Parathyroid adenoma (tissue), 2 donors: ENCODE measurements at regions not wholly inside any gene's neighbourhood (a gene's known extent, or its start where the extent isn't known, plus 50 kb on each side); places are given as distances from the start of the nearest gene placed in this dataset.

Experiments
- H2AFZ ChIP-seq: fragments of 300-600 bp; sonication (generic); one replicate; pipeline ENCODE4 v1.7.0; 2017; ENCODE audit warnings: antibody characterized with exemption, mild to moderate bottlenecking
- H3K27ac ChIP-seq: fragments of 300-600 bp; sonication (generic); one replicate; pipeline ENCODE4 v1.7.0; 2017
- H3K27me3 ChIP-seq: fragments of 300-600 bp; sonication (generic); one replicate; pipeline ENCODE4 v1.7.0; 2017; ENCODE audit warnings: low read length; ENCODE audit not compliant: control insufficient read depth, insufficient read depth
- H3K36me3 ChIP-seq: fragments of 300-600 bp; sonication (generic); one replicate; pipeline ENCODE4 v1.7.0; 2017; ENCODE audit warnings: low read length; ENCODE audit not compliant: control insufficient read depth, insufficient read depth
- H3K4me1 ChIP-seq: fragments of 300-600 bp; sonication (generic); one replicate; pipeline ENCODE4 v1.7.0; 2017; ENCODE audit warnings: control low read depth
- H3K4me2 ChIP-seq: fragments of 300-600 bp; sonication (generic); one replicate; pipeline ENCODE4 v1.7.0; 2017; ENCODE audit warnings: low read length
- H3K4me3 ChIP-seq: fragments of 300-600 bp; sonication (generic); one replicate; pipeline ENCODE4 v1.7.0; 2017; ENCODE audit warnings: low read depth, low read length
- H3K79me2 ChIP-seq: fragments of 300-600 bp; sonication (generic); one replicate; pipeline ENCODE4 v1.7.0; 2017; ENCODE audit warnings: control low read depth
- H3K9ac ChIP-seq: fragments of 300-600 bp; sonication (generic); one replicate; pipeline ENCODE4 v1.7.0; 2017; ENCODE audit warnings: mild to moderate bottlenecking
- H3K9me3 ChIP-seq: fragments of 300-600 bp; sonication (generic); one replicate; pipeline ENCODE4 v1.7.0; 2017; ENCODE audit warnings: low read length; ENCODE audit not compliant: control insufficient read depth
- CTCF ChIP-seq: fragments of 300-600 bp; sonication (generic); IDR thresholded peaks from one replicate; pipeline ENCODE4 v1.7.0; 2017; ENCODE audit warnings: antibody characterized with exemption, mild to moderate bottlenecking
- donor health status: primary hyperparathyroidism.

DNA sequence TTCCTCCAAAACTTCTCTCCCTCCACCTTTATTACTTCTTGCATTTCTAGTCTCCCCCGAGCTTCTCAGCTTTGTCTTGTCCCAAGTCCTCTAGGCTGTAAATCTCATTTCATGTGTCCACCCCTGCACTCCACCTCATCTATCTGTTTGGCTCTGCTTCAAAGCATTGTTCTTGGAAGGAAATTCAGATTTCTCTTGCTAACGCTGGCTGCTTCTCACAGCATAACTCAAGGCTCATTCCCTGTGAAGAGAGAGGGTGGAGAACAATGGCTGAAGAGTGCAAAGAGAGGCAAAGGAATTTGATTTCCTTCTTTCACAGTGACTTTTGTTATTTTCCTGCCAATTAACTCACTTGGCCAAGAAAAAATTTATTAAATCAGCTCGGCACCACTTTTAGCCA is 476.5 kb downstream of the TMEM114 start:
- no peak for TF ChIP-seq CTCF
- no peaks in the 10 kb centered on the region for H3K4me1 ChIP-seq
- H3K27me3 ChIP-seq = no peaks in the 10 kb centered on the region
- H3K27ac ChIP-seq = no peak overlapping the region
- H3K4me2 ChIP-seq = no peak overlapping the region
- no peaks in the 10 kb centered on the region for H3K9me3 ChIP-seq
- H3K79me2 ChIP-seq = no peaks in the 10 kb centered on the region
- H3K36me3 ChIP-seq = no peaks in the 10 kb centered on the region
- H3K9ac ChIP-seq = no peak overlapping the region
- H2AFZ ChIP-seq = no peak overlapping the region
- no peak overlapping the region for H3K4me3 ChIP-seq

GRCh38 chr16:8110572-8111514 is 479.5 kb downstream of the TMEM114 start:
- Histone ChIP-seq H3K9ac (no peak overlapping the region), H3K27me3 (no peaks in the 10 kb centered on the region), H2AFZ (no peak overlapping the region), H3K4me1 (no peaks in the 10 kb centered on the region), H3K4me2 (no peak overlapping the region), H3K9me3 (no peaks in the 10 kb centered on the region), H3K79me2 (no peaks in the 10 kb centered on the region), H3K36me3 (no peaks in the 10 kb centered on the region), H3K27ac (no peak overlapping the region), H3K4me3 (no peak overlapping the region)
- TF ChIP-seq CTCF = no peak

DNA sequence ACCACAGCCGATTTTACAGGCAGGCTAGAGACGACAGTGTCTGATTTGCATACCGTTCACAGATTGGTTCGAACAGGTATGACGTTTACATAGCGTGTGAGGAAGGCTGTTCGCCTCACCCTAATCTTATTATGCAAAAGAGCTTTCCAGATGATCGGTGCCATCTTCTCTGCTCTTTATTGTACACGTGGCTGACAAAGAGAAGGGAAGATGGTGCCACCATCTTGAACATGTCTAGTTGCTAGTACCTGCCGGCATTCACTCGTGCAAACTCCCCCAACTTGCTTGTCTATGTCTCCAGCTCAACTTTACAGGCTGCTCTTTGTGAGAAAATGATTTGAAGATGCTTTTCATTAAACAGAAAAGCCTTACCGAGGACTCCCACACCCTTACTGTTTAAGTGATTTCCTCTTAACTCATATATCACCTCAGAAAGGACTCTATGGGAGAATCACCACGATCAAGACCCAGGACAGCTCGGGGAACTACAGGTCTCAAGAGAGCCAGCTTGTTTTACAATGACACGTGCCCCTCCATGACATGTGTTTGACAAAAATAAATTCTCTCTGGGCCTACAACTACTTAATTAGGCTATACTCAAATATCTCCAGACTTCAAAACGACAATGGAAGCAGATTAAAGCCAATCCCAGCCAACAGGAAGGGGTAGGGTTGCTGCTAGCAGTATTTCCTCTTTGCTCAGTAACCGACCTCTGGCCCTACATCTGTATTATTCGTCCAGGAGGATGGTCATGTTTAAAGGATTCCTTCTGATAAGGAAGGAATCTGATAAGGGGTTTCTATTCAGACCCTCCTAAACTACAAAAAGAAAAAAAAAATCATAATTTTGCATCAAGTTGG is 480.6 kb downstream of the TMEM114 start:
- H3K9me3 ChIP-seq = no peaks in the 10 kb centered on the region
- no peaks in the 10 kb centered on the region for H3K27me3 ChIP-seq
- no peak overlapping the region for H2AFZ ChIP-seq
- no peak overlapping the region for H3K9ac ChIP-seq
- no peaks in the 10 kb centered on the region for H3K4me1 ChIP-seq
- H3K27ac ChIP-seq = no peak overlapping the region
- no peak overlapping the region for H3K4me2 ChIP-seq
- H3K36me3 ChIP-seq = no peaks in the 10 kb centered on the region
- no peak for TF ChIP-seq CTCF
- no peak overlapping the region for H3K4me3 ChIP-seq
- H3K79me2 ChIP-seq = no peaks in the 10 kb centered on the region

- no peak for TF ChIP-seq CTCF
Measured at GRCh38 chr16:8108991-8109509, 481.3 kb downstream of the TMEM114 start.

More at GRCh38 chr16:8108991-8109509, 481.3 kb downstream of the TMEM114 start:
- no peak overlapping the region for H3K4me2 ChIP-seq
- no peaks in the 10 kb centered on the region for H3K9me3 ChIP-seq
- no peak overlapping the region for H3K4me3 ChIP-seq
- H3K9ac ChIP-seq = no peak overlapping the region
- no peaks in the 10 kb centered on the region for H3K4me1 ChIP-seq
- no peak overlapping the region for H2AFZ ChIP-seq
- H3K36me3 ChIP-seq = no peaks in the 10 kb centered on the region
- H3K79me2 ChIP-seq = no peaks in the 10 kb centered on the region
- no peak overlapping the region for H3K27ac ChIP-seq
- no peaks in the 10 kb centered on the region for H3K27me3 ChIP-seq
